ENCODE measurements at regions not wholly inside any gene's neighbourhood (a gene's known extent, or its start where the extent isn't known, plus 50 kb on each side); places are given as distances from the start of the nearest gene placed in this dataset.

GRCh38 chr14:26934151-26934550 lies 336.3 kb upstream of the NOVA1 start:
- DNase-seq (ENCODE audit: low read depth): no peak
- no peak for TF ChIP-seq CTCF (IDR thresholded peaks at IDR 0.05; ENCODE audit: insufficient read depth, low read length, poor library complexity, severe bottlenecking)
- no peak overlapping the region for H3K4me3 ChIP-seq (ENCODE audit: low read depth, low read length)
- no peaks in the 10 kb centered on the region for H3K27me3 ChIP-seq (ENCODE audit: control insufficient read depth, insufficient read depth, low read length)
- H3K36me3 ChIP-seq (ENCODE audit: control insufficient read depth, insufficient read depth, low read length): no peaks in the 10 kb centered on the region

GRCh38 chr14:26935733-26936132 lies 337.9 kb upstream of the NOVA1 start:
- TF ChIP-seq CTCF (IDR thresholded peaks at IDR 0.05; ENCODE audit: insufficient read depth, low read length, poor library complexity, severe bottlenecking): no peak
- DNase-seq (ENCODE audit: low read depth): no peak
- Histone ChIP-seq H3K27me3 (ENCODE audit: control insufficient read depth, insufficient read depth, low read length) (no peaks in the 10 kb centered on the region), H3K36me3 (ENCODE audit: control insufficient read depth, insufficient read depth, low read length) (no peaks in the 10 kb centered on the region), H3K4me3 (ENCODE audit: low read depth, low read length) (no peak overlapping the region)

- no peak for TF ChIP-seq CTCF (IDR thresholded peaks at IDR 0.05; ENCODE audit: insufficient read depth, low read length, poor library complexity, severe bottlenecking)
- H3K4me3 ChIP-seq (ENCODE audit: low read depth, low read length): no peak overlapping the region
- DNase-seq (ENCODE audit: low read depth): no peak
- no peaks in the 10 kb centered on the region for H3K36me3 ChIP-seq (ENCODE audit: control insufficient read depth, insufficient read depth, low read length)
- H3K27me3 ChIP-seq (ENCODE audit: control insufficient read depth, insufficient read depth, low read length): no peaks in the 10 kb centered on the region
Measured at GRCh38 chr14:26938054-26938453, 340.2 kb upstream of the NOVA1 start.

- DNase-seq (ENCODE audit: low read depth): no peak
- Histone ChIP-seq H3K4me3 (ENCODE audit: low read depth, low read length) (no peak overlapping the region), H3K36me3 (ENCODE audit: control insufficient read depth, insufficient read depth, low read length) (no peaks in the 10 kb centered on the region), H3K27me3 (ENCODE audit: control insufficient read depth, insufficient read depth, low read length) (no peaks in the 10 kb centered on the region)
- TF ChIP-seq CTCF (IDR thresholded peaks at IDR 0.05; ENCODE audit: insufficient read depth, low read length, poor library complexity, severe bottlenecking): no peak
Measured at GRCh38 chr14:26939755-26940154, 341.9 kb upstream of the NOVA1 start.

- Histone ChIP-seq H3K27me3 (ENCODE audit: control insufficient read depth, insufficient read depth, low read length) (no peaks in the 10 kb centered on the region), H3K36me3 (ENCODE audit: control insufficient read depth, insufficient read depth, low read length) (no peaks in the 10 kb centered on the region), H3K4me3 (ENCODE audit: low read depth, low read length) (no peak overlapping the region)
- no peak for TF ChIP-seq CTCF (IDR thresholded peaks at IDR 0.05; ENCODE audit: insufficient read depth, low read length, poor library complexity, severe bottlenecking)
- no peak for DNase-seq (ENCODE audit: low read depth)
Measured at GRCh38 chr14:26941521-26941920, 343.7 kb upstream of the NOVA1 start.

- TF ChIP-seq CTCF (IDR thresholded peaks at IDR 0.05; ENCODE audit: insufficient read depth, low read length, poor library complexity, severe bottlenecking): no peak
- H3K27me3 ChIP-seq (ENCODE audit: control insufficient read depth, insufficient read depth, low read length): no peaks in the 10 kb centered on the region
- H3K4me3 ChIP-seq (ENCODE audit: low read depth, low read length): no peak overlapping the region
- DNase-seq (ENCODE audit: low read depth): no peak
- no peaks in the 10 kb centered on the region for H3K36me3 ChIP-seq (ENCODE audit: control insufficient read depth, insufficient read depth, low read length)
Measured at GRCh38 chr14:26947265-26947664, 349.4 kb upstream of the NOVA1 start.

All from kidney epithelial cell (primary cell).